Activated naive CD4-positive, alpha-beta T cell treated with anti-CD3 and anti-CD28 coated beads, Interleukin-2, amount 50 U/mL, for 72 hours (primary cell): ENCODE measurements at regions not wholly inside any gene's neighbourhood (a gene's known extent, or its start where the extent isn't known, plus 50 kb on each side); places are given as distances from the start of the nearest gene placed in this dataset.

ENCODE experiments used
- ATAC-seq, 2 donors: fragments of 150-1000 bp; cut with Tn5 transposase; 2 replicates each; pipeline ENCODE4 v1.10.0; 2021; ENCODE audit warnings: mild to moderate bottlenecking in 2 of 2, moderate library complexity in 2 of 2
- DNase-seq, 2 donors: peaks; one replicate each; pipeline ENCODE4 v3.0.0; 2021 to 2022; ENCODE audit warnings: low spot score in 2 of 2
- H3K27ac Mint-ChIP-seq, 2 donors: one replicate each; pipeline ENCODE4 v1.8.0; 2022; ENCODE audit warnings: mild to moderate bottlenecking in 2 of 2, mixed read lengths in 2 of 2
- H3K36me3 Mint-ChIP-seq, 2 donors: one replicate each; pipeline ENCODE4 v1.8.0; 2022; ENCODE audit warnings: mixed read lengths in 2 of 2
- H3K9me3 Mint-ChIP-seq, 2 donors: one replicate each; pipeline ENCODE4 v1.8.0; 2022; ENCODE audit warnings: mixed read lengths in 2 of 2

GRCh38 chr1:239805042-239805441 lies 286.6 kb upstream of the FMN2 start:
- H3K27ac Mint-ChIP-seq: peak overlapping the region in 1 of 2 donors; percentile 68
- ATAC-seq (no peak), DNase-seq (no peak)
- no peaks in the 10 kb centered on the region for H3K36me3 Mint-ChIP-seq
- no peaks in the 10 kb centered on the region for H3K9me3 Mint-ChIP-seq

GRCh38 chr1:239805851-239806772 lies 285.6 kb upstream of the FMN2 start:
- H3K27ac Mint-ChIP-seq: no peak overlapping the region
- H3K9me3 Mint-ChIP-seq: no peaks in the 10 kb centered on the region
- H3K36me3 Mint-ChIP-seq: no peaks in the 10 kb centered on the region
- ATAC-seq (no peak), DNase-seq (no peak)

DNA sequence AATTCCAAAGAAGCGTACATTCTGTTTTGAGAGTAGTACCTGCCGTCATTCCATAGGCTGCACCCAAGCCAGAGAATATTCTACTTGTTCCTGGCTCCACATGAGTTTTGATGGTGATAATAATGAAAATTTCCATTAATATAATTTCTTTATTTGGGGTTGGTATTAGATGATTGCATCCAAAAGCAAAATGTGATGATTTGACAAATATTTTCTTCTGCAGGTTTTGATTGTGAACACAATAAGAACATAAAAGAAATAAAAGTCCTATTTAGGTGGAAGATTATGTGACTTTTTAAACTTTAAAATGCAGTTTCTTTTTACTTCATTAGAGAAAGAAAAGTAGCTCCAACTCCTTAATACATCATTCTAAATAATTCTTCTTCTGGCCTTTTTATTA lies 284.8 kb upstream of the FMN2 start:
- DNase-seq (no peak), ATAC-seq (no peak)
- H3K27ac Mint-ChIP-seq: no peak overlapping the region
- H3K36me3 Mint-ChIP-seq: no peaks in the 10 kb centered on the region
- no peaks in the 10 kb centered on the region for H3K9me3 Mint-ChIP-seq

GRCh38 chr1:239807361-239807760 lies 284.3 kb upstream of the FMN2 start:
- Mint-ChIP-seq H3K9me3 (no peaks in the 10 kb centered on the region), H3K27ac (no peak overlapping the region), H3K36me3 (no peaks in the 10 kb centered on the region)
- DNase-seq: no peak
- no peak for ATAC-seq

- DNase-seq: no peak
- no peak for ATAC-seq
- H3K27ac Mint-ChIP-seq: no peak overlapping the region
- H3K36me3 Mint-ChIP-seq: no peaks in the 10 kb centered on the region
- H3K9me3 Mint-ChIP-seq: no peaks in the 10 kb centered on the region
These were observed 281.6 kb upstream of the FMN2 start for GRCh38 chr1:239810061-239810481.

GRCh38 chr1:239811211-239811885 lies 280.3 kb upstream of the FMN2 start:
- peak in 1 of 2 donors; percentile 17 for DNase-seq
- peak; percentile 65 to 66 for ATAC-seq

DNA sequence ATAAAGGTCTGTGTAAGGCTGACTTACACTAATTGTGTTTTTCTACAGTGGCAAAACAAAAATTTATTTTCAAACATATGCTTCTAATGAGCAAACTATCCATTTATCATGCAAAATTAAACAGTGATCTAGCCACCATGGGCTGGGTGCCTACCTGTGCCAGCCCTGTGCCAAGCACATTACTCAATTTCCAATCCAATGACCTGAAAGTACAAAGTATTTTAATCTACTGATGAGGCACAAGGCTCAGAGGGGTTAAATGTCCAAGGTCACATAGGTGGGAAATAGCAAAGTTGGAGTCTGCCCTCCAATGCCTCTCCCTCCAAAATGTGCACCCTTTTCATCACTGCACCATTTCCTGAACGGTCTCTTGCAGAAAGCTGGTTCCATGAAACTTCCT lies 279.1 kb upstream of the FMN2 start:
- H3K36me3 Mint-ChIP-seq: no peaks in the 10 kb centered on the region

More at GRCh38 chr1:239811211-239811885, 280.3 kb upstream of the FMN2 start:
- Mint-ChIP-seq H3K36me3 (no peaks in the 10 kb centered on the region), H3K9me3 (no peaks in the 10 kb centered on the region), H3K27ac (peak overlapping the region in 1 of 2 donors; percentile 57)

DNA sequence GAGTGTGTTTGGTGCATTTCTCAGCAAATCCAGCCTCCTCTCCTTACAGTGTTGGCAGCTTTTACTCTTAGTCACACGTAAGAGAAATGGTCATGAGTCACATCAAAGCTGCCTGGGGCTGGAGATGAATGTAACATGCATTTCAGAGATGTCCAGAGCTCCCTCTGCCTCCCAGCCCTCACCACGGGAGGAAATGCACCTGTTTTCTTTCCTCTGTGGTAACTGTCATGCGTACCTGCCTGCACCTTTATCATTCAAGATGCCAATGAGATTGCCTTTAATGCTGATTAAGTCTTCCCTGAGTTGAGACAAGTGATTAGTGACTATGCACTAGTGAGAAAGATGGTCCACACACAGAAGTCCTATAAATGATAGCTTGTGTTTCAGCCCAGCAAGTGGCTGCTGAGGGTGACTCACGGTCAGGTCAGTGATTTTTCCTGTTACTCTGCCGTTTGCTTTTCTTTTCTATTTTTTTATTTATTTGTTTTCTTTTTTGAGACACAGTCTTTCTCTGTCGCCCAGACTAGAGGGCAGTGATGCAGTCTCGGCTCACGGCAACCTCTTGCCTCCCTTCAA lies 277.3 kb upstream of the FMN2 start:
- DNase-seq: peak in 1 of 2 donors; percentile 51
- no peaks in the 10 kb centered on the region for H3K9me3 Mint-ChIP-seq
- H3K36me3 Mint-ChIP-seq: no peaks in the 10 kb centered on the region
- ATAC-seq: peak; percentile 80 to 90
- H3K27ac Mint-ChIP-seq: peak overlapping the region; percentile 30 to 57

More for the DNA sequence above, 279.1 kb upstream of the FMN2 start:
- DNase-seq (no peak), ATAC-seq (no peak)
- H3K27ac Mint-ChIP-seq: no peak overlapping the region
- H3K9me3 Mint-ChIP-seq: no peaks in the 10 kb centered on the region

DNA sequence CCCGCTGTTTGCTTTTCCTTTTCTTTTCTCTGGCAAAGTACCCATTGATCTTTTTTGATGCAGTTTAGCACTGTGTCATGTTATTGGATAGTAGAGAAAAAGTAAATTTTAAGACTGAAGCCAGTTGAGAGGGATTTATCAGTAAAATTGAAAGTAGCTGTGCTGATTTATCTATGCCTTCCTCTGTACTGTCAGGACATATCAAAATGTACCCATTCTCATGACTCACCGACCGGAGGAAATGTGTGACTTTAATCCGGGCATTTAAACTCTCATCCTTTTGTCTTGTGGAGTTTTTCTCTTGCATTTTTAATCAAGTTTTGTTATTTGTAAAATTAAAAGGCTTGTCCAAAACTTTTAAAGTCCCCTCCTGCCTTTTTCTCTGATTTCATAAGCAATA lies 276.6 kb upstream of the FMN2 start:
- Mint-ChIP-seq H3K27ac (peak overlapping the region in 1 of 2 donors; percentile 57), H3K36me3 (no peaks in the 10 kb centered on the region), H3K9me3 (no peaks in the 10 kb centered on the region)
- DNase-seq: no peak
- peak; percentile 33 to 43 for ATAC-seq

DNA sequence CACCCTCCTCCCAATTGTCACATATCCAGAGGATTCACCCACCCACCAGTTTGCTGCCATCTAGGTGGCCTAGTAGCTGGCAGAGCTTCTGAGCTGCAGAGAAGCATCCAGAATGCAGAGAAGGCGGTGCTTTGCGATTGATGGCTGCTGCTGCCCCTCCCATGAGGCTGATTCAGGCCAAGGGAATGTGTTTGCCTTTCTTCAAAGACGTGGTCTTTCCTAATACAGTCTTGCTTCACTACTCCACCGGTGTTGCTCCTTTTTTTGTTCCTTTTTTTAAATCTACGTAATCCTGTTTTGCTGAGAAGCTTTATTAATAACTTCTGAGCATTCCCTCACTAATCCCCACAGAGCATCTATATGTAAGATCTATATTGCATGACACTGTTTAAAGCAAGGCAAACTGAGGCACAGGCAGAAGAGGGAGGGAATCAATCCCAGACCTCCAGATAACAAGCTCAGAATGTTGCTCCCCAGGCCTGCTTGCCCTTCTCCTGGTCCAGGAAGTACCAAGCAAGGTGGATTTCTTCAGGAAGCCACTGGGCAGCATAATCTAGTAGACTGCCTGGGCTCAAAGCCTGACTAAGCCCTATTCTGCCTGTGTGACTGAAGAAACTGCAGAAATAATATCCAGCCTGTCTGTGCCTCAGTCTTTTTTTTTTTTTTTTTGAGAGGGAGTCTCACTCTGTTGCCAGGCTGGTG lies 275.5 kb upstream of the FMN2 start:
- H3K27ac Mint-ChIP-seq: peak overlapping the region in 1 of 2 donors; percentile 13
- no peaks in the 10 kb centered on the region for H3K36me3 Mint-ChIP-seq
- no peak for ATAC-seq
- DNase-seq: no peak
- no peaks in the 10 kb centered on the region for H3K9me3 Mint-ChIP-seq

- no peaks in the 10 kb centered on the region for H3K36me3 Mint-ChIP-seq
- no peaks in the 10 kb centered on the region for H3K9me3 Mint-ChIP-seq
- no peak for ATAC-seq
- no peak for DNase-seq
- no peak overlapping the region for H3K27ac Mint-ChIP-seq
These were observed 274.4 kb upstream of the FMN2 start for GRCh38 chr1:239817276-239817675.

DNA sequence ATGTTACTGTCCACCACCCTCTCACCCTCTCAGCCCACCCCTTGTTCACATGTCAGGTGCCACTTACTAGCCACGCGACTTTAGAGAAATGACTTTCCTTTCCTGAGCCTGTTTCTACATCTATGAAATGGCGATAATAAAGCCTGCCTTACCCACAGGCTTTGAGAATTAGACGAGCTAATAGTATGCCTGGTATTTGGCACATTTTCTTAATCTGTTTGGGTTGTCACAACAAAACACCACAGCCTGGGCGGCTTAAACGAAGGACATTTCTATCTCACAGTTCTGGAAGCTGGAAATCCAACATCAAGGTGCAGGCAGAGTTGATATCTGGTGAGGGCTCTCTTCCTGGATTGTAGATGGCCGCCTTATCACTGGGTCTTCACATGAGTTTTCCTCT lies 273.9 kb upstream of the FMN2 start:
- no peak for ATAC-seq
- Mint-ChIP-seq H3K36me3 (no peaks in the 10 kb centered on the region), H3K9me3 (no peaks in the 10 kb centered on the region), H3K27ac (no peak overlapping the region)
- DNase-seq: no peak

DNA sequence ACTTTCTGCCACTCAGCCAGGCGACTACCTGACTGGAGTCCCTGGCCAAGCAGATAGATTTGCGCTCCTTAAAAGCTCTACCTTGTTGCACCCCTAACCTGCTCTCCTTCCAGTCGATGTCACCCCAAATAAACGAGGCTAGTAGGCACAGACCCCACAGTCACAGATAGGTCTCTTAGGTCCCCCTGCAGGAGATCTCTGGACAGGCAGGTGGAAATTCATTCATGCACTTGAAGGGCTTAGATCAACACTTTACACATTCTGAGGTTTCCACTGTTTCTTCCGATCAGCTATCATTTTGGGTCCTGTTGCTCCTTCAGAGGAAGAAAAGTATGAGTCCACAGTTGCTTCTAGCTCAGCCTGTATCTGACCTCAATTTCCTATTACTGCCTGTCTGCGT lies 272.6 kb upstream of the FMN2 start:
- Mint-ChIP-seq H3K9me3 (no peaks in the 10 kb centered on the region), H3K27ac (no peak overlapping the region), H3K36me3 (no peaks in the 10 kb centered on the region)
- no peak for DNase-seq
- ATAC-seq: no peak

GRCh38 chr1:239819756-239820250 lies 271.9 kb upstream of the FMN2 start:
- Mint-ChIP-seq H3K27ac (no peak overlapping the region), H3K9me3 (no peaks in the 10 kb centered on the region), H3K36me3 (no peaks in the 10 kb centered on the region)
- ATAC-seq (no peak), DNase-seq (no peak)

DNA sequence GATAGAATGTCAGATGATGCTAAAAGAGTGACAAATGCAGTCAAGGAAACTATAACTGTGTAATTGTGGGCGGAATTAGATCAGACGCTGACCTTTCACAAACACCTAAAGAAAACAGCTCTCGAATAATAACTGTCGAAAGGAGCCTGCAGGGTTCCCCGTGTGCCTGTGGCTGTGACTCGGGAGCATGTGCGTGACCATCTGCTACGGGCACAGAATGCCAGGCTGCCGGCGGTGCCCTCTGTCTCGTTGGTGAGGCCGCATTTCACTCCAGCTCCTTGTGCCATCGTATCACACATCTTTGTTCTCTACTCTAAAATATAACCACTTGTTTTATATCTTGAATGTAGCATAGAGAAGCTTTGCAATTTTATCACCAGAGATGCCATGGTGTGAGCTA lies 267.8 kb upstream of the FMN2 start:
- DNase-seq (no peak), ATAC-seq (no peak)
- Mint-ChIP-seq H3K27ac (no peak overlapping the region), H3K9me3 (no peaks in the 10 kb centered on the region), H3K36me3 (no peaks in the 10 kb centered on the region)

- ATAC-seq: peak in 1 of 2 donors; percentile 37
- no peak for DNase-seq
- Mint-ChIP-seq H3K27ac (no peak overlapping the region), H3K36me3 (no peaks in the 10 kb centered on the region), H3K9me3 (no peaks in the 10 kb centered on the region)
These were observed 265.5 kb upstream of the FMN2 start for GRCh38 chr1:239826211-239826610.

DNA sequence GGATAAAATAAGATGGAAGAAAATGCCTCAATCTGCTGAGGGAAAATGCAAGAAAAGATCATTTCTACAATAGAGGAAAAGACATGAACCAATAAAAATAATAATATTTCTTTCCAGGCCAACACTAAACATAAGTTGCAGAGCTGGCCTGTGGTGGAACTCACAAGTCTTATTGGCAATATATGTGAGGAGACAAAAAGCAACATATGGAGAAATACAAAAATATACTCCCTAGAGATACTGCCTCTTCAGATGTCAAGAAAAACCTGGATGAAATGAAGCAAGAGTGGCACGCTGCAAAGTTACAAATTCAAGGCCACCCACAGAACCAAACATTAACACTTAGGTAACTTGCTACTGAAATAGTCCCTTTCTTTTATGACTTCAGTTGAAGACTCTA lies 264.9 kb upstream of the FMN2 start:
- no peak for ATAC-seq
- no peak for DNase-seq
- H3K27ac Mint-ChIP-seq: no peak overlapping the region
- no peaks in the 10 kb centered on the region for H3K9me3 Mint-ChIP-seq
- H3K36me3 Mint-ChIP-seq: no peaks in the 10 kb centered on the region
